ENCODE measurements at regions not wholly inside any gene's neighbourhood (a gene's known extent, or its start where the extent isn't known, plus 50 kb on each side); places are given as distances from the start of the nearest gene placed in this dataset.

DNA sequence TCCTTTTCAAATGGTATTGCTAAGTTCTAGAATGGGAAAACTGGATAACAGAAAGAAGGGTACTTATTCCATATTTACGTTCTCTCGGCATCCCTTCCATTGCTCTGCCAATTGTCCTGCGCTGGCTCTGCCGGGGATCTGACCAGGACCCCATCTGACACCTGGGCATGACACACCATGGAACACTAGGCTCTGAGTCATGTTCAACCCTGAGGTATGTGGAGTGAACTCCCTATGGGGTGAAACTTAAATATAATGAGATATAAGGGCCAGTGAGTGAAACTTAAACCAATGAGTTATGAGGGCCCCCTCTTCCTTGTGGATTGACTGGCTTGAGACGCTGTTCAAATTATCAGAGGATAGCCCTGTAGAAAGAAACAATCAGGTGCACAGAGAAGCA is 55.1 kb upstream of the ZEB1 start (continued):
- no peak for TF ChIP-seq REST (IDR thresholded peaks at IDR 0.05; ENCODE audit: low read depth)

DNA sequence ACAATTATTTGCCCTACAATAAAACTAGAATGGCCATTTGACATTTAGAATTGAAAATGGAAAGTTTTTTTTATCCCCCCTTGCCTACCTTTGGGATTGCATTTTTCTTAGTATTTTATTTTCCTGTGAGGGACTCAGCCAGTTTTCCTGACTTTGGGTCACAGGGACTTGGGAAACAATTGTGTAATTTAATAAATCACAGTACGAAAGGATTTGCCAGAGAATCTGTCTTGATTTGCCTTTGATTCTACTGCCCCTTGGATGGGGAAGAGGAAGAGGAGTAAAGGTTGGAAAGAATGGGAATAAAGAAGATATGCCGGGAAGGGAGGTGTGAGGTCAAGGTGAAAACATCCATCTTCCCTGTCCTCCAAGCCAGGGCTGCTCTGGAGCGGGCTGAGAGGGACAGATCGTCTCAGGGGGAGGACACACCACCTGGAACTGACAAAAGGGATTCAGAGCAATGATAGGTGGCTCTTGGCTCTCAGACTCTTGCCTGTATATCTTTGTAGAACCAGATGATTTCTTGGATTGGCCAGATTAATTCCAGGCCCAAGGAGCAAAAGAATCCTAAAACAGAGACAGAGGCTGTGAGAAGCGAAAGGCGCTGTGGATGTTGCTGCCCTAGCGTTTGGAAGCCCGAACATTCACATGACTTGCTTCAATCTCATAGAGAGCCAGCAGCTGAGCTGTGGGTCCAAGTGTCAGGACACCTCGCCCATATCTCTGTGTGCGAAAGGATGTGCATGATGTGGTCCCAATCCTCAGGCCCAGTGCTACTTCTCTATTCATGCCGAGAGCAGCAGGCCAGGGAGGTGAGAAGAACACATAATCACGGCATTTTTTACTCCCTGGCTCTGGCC is 50.3 kb upstream of the ZEB1 start:
- no TSS peak for BruUV-seq (replicated peaks)
- H3K27ac ChIP-seq (ENCODE audit: low read depth, low read length), result no peak overlapping the region
- H3K9me3 ChIP-seq (ENCODE audit: control insufficient read depth in 1 of 2, insufficient read depth in 1 of 2, low read depth in 1 of 2, low read length in 2 of 2), result no peaks in the 10 kb centered on the region
- RAD21 ChIA-PET (ENCODE audit: low non-redundant PET in 1 of 2, low total read pairs in 2 of 2, uncharacterized antibody in 2 of 2, unreplicated experiment in 2 of 2), result no interaction called here
- no peaks in the 10 kb centered on the region for H3K79me2 ChIP-seq (ENCODE audit: insufficient read depth, low read length)
- H3K36me3 ChIP-seq (ENCODE audit: control insufficient read depth in 1 of 2, insufficient read depth in 2 of 2, low read length in 2 of 2), result no peaks in the 10 kb centered on the region
- H3K4me3 ChIP-seq (replicated peaks in 1 of 2; ENCODE audit: low read depth in 1 of 2, low read length in 2 of 2), result no peak overlapping the region
- ATAC-seq, result no peak
- H2AFZ ChIP-seq (ENCODE audit: low read depth, low read length, poor library complexity, severe bottlenecking), result no peak overlapping the region
- no peak overlapping the region for H3K9ac ChIP-seq (ENCODE audit: low read length)
- H3K4me1 ChIP-seq (ENCODE audit: control insufficient read depth in 1 of 2, insufficient read depth in 2 of 2, low read length in 2 of 2), result no peaks in the 10 kb centered on the region
- DNase-seq (ENCODE audit: low read depth, low spot score), result no peak
- intact Hi-C loops (cut with micrococcal nuclease), result no loop called here
- H3K4me2 ChIP-seq (ENCODE audit: low read length), result no peak overlapping the region
- POLR2A ChIA-PET, result no interaction called here
- no peaks in the 10 kb centered on the region for H3K27me3 ChIP-seq (ENCODE audit: insufficient read depth, low read length)
- no peak for TF ChIP-seq TCF7L2 (IDR thresholded peaks at IDR 0.05; ENCODE audit: borderline replicate concordance, extremely low read depth, insufficient read depth, insufficient read length)
- TF ChIP-seq POLR2AphosphoS5 (IDR thresholded peaks at IDR 0.05; ENCODE audit: low read depth, low read length), result no peak
- TF ChIP-seq JUND (IDR thresholded peaks at IDR 0.05), result no peak
- no peak for TF ChIP-seq SP1 (IDR thresholded peaks at IDR 0.05; ENCODE audit: low read depth)
- TF ChIP-seq SIN3A (IDR thresholded peaks at IDR 0.05; ENCODE audit: low read depth), result no peak
- TF ChIP-seq ATF3 (IDR thresholded peaks at IDR 0.05), result no peak
- TF ChIP-seq FOSL1 (IDR thresholded peaks at IDR 0.05; ENCODE audit: low read depth), result no peak
- TF ChIP-seq ZFX (IDR thresholded peaks at IDR 0.05), result no peak
- H3K9me2 ChIP-seq (ENCODE audit: insufficient read depth), result no peaks in the 10 kb centered on the region
- CTCF ChIA-PET, result no interaction called here
- no peaks in the 10 kb centered on the region for H4K20me1 ChIP-seq (ENCODE audit: insufficient read depth)
